ENCODE measurements at regions not wholly inside any gene's neighbourhood (a gene's known extent, or its start where the extent isn't known, plus 50 kb on each side); places are given as distances from the start of the nearest gene placed in this dataset.

GRCh38 chr12:23356440-23356839 is 593.0 kb downstream of the SOX5 start:
- DNase-seq (ENCODE audit: insufficient read length, low spot score, missing footprints), result no peak
- H4K20me1 ChIP-seq (ENCODE audit: insufficient read depth, low read length), result no peaks in the 10 kb centered on the region
- no peak overlapping the region for H3K27ac ChIP-seq (ENCODE audit: low read depth, low read length)
- H3K4me1 ChIP-seq (ENCODE audit: insufficient read depth, low read length), result no peaks in the 10 kb centered on the region
- TF ChIP-seq CTCF (IDR thresholded peaks at IDR 0.05; ENCODE audit: extremely low read depth, low read depth, low read length), result no peak
- no peaks in the 10 kb centered on the region for H3K79me2 ChIP-seq (ENCODE audit: insufficient read depth, low read length)
- H3K4me2 ChIP-seq (ENCODE audit: insufficient read depth, low read length), result no peak overlapping the region
- no peak overlapping the region for H2AFZ ChIP-seq (ENCODE audit: low read length)
- no peaks in the 10 kb centered on the region for H3K36me3 ChIP-seq (ENCODE audit: insufficient read depth, low read length)
- H3K27me3 ChIP-seq (ENCODE audit: insufficient read depth, low read length), result no peaks in the 10 kb centered on the region
- no peaks in the 10 kb centered on the region for H3K9me3 ChIP-seq (ENCODE audit: low read depth, low read length)
- no peak overlapping the region for H3K4me3 ChIP-seq (ENCODE audit: insufficient read depth, low read length)

- no peaks in the 10 kb centered on the region for H3K36me3 ChIP-seq (ENCODE audit: insufficient read depth, low read length)
- H3K4me2 ChIP-seq (ENCODE audit: insufficient read depth, low read length), result no peak overlapping the region
- DNase-seq (ENCODE audit: insufficient read length, low spot score, missing footprints), result no peak
- H3K4me1 ChIP-seq (ENCODE audit: insufficient read depth, low read length), result no peaks in the 10 kb centered on the region
- no peak overlapping the region for H3K4me3 ChIP-seq (ENCODE audit: insufficient read depth, low read length)
- H3K27ac ChIP-seq (ENCODE audit: low read depth, low read length), result no peak overlapping the region
- no peaks in the 10 kb centered on the region for H3K27me3 ChIP-seq (ENCODE audit: insufficient read depth, low read length)
- H3K9me3 ChIP-seq (ENCODE audit: low read depth, low read length), result no peaks in the 10 kb centered on the region
- TF ChIP-seq CTCF (IDR thresholded peaks at IDR 0.05; ENCODE audit: extremely low read depth, low read depth, low read length), result no peak
- H3K79me2 ChIP-seq (ENCODE audit: insufficient read depth, low read length), result no peaks in the 10 kb centered on the region
- no peaks in the 10 kb centered on the region for H4K20me1 ChIP-seq (ENCODE audit: insufficient read depth, low read length)
- no peak overlapping the region for H2AFZ ChIP-seq (ENCODE audit: low read length)
Observed at GRCh38 chr12:23356927-23357708, 592.4 kb downstream of the SOX5 start.

GRCh38 chr12:23359975-23360701 is 589.3 kb downstream of the SOX5 start:
- no peaks in the 10 kb centered on the region for H3K79me2 ChIP-seq (ENCODE audit: insufficient read depth, low read length)
- no peak overlapping the region for H3K27ac ChIP-seq (ENCODE audit: low read depth, low read length)
- no peak for TF ChIP-seq CTCF (IDR thresholded peaks at IDR 0.05; ENCODE audit: extremely low read depth, low read depth, low read length)

GRCh38 chr12:23361971-23362370 is 587.5 kb downstream of the SOX5 start:
- no peak for TF ChIP-seq CTCF (IDR thresholded peaks at IDR 0.05; ENCODE audit: extremely low read depth, low read depth, low read length)
- Histone ChIP-seq H3K27ac (ENCODE audit: low read depth, low read length) (no peak overlapping the region), H3K4me3 (ENCODE audit: insufficient read depth, low read length) (no peak overlapping the region), H4K20me1 (ENCODE audit: insufficient read depth, low read length) (no peaks in the 10 kb centered on the region), H3K4me2 (ENCODE audit: insufficient read depth, low read length) (no peak overlapping the region), H2AFZ (ENCODE audit: low read length) (no peak overlapping the region), H3K79me2 (ENCODE audit: insufficient read depth, low read length) (no peaks in the 10 kb centered on the region), H3K27me3 (ENCODE audit: insufficient read depth, low read length) (no peaks in the 10 kb centered on the region), H3K4me1 (ENCODE audit: insufficient read depth, low read length) (no peaks in the 10 kb centered on the region), H3K36me3 (ENCODE audit: insufficient read depth, low read length) (no peaks in the 10 kb centered on the region), H3K9me3 (ENCODE audit: low read depth, low read length) (no peaks in the 10 kb centered on the region)
- DNase-seq (ENCODE audit: insufficient read length, low spot score, missing footprints), result no peak

More at GRCh38 chr12:23359975-23360701, 589.3 kb downstream of the SOX5 start:
- H2AFZ ChIP-seq (ENCODE audit: low read length), result no peak overlapping the region
- no peak overlapping the region for H3K4me2 ChIP-seq (ENCODE audit: insufficient read depth, low read length)
- no peaks in the 10 kb centered on the region for H3K9me3 ChIP-seq (ENCODE audit: low read depth, low read length)
- DNase-seq (ENCODE audit: insufficient read length, low spot score, missing footprints), result no peak
- no peaks in the 10 kb centered on the region for H3K27me3 ChIP-seq (ENCODE audit: insufficient read depth, low read length)
- H3K4me3 ChIP-seq (ENCODE audit: insufficient read depth, low read length), result no peak overlapping the region
- no peaks in the 10 kb centered on the region for H4K20me1 ChIP-seq (ENCODE audit: insufficient read depth, low read length)
- no peaks in the 10 kb centered on the region for H3K36me3 ChIP-seq (ENCODE audit: insufficient read depth, low read length)
- no peaks in the 10 kb centered on the region for H3K4me1 ChIP-seq (ENCODE audit: insufficient read depth, low read length)

Measured in osteoblast (primary cell).